Breast epithelium (tissue), 4 donors: ENCODE measurements at regions not wholly inside any gene's neighbourhood (a gene's known extent, or its start where the extent isn't known, plus 50 kb on each side); places are given as distances from the start of the nearest gene placed in this dataset.

Experiments used
- DNase-seq, 2 donors: peaks; one replicate each; pipeline ENCODE4 v3.0.0-alpha.2; 2019; ENCODE audit warnings: low spot score in 2 of 2
- H3K27ac ChIP-seq, 2 donors: fragments of 200-600 bp; sonication (generic) in 1 of 2; one replicate each; pipeline ENCODE4 v1.5.1; 2016 to 2019; ENCODE audit warnings: mild to moderate bottlenecking in 1 of 2
- H3K27me3 ChIP-seq, 2 donors: fragments of 200-600 bp; sonication (generic) in 1 of 2; one replicate each; pipeline versions ENCODE4 v1.5.1 to v1.6.0; 2017 to 2019; ENCODE audit warnings: control low read depth in 1 of 2, mild to moderate bottlenecking in 1 of 2
- H3K36me3 ChIP-seq: fragments of 200-600 bp; one replicate; pipeline ENCODE4 v1.5.1; 2019
- H3K4me1 ChIP-seq, 2 donors: fragments of 200-600 bp; sonication (generic); one replicate each; pipeline ENCODE4 v1.5.1; 2016 to 2019; ENCODE audit warnings: control low read depth in 1 of 2
- H3K4me3 ChIP-seq, 3 donors: fragments of 200-600 bp; sonication (generic); 1 replicate in 2 of 3; 2 replicates in 1 of 3; pipeline ENCODE4 v1.5.1; 2016 to 2019; ENCODE audit warnings: mild to moderate bottlenecking in 3 of 3, moderate library complexity in 2 of 3
- H3K9me3 ChIP-seq, 2 donors: fragments of 200-600 bp; sonication (generic) in 1 of 2; one replicate each; pipeline ENCODE4 v1.5.1; 2016 to 2019; ENCODE audit warnings: control low read depth in 1 of 2
- POLR2A ChIP-seq: fragments of 450-650 bp; IDR thresholded peaks from one replicate; pipeline ENCODE4 v1.6.1; 2016; ENCODE audit warnings: antibody characterized with exemption, mild to moderate bottlenecking, moderate library complexity
- POLR2AphosphoS5 ChIP-seq, 3 donors: sonication (generic); formaldehyde crosslinking; IDR thresholded peaks; one replicate each; pipeline ENCODE4 v1.6.1; 2017; ENCODE audit warnings: antibody characterized with exemption in 3 of 3
- intact Hi-C: fragments of 100-400 bp; cut with DNase I; formaldehyde crosslinking; loops from one replicate; pipeline ENCODE4 v1.15.1; 2023; ENCODE audit warnings: low total_unique reads
- TF ChIP-seq, protein P1 (sequence below), 3 donors: fragments of 450-650 bp; IDR thresholded peaks; one replicate each; pipeline ENCODE4 v1.5.1; 2016 to 2017; ENCODE audit warnings: antibody characterized with exemption in 3 of 3, mild to moderate bottlenecking in 3 of 3, moderate library complexity in 3 of 3

DNA sequence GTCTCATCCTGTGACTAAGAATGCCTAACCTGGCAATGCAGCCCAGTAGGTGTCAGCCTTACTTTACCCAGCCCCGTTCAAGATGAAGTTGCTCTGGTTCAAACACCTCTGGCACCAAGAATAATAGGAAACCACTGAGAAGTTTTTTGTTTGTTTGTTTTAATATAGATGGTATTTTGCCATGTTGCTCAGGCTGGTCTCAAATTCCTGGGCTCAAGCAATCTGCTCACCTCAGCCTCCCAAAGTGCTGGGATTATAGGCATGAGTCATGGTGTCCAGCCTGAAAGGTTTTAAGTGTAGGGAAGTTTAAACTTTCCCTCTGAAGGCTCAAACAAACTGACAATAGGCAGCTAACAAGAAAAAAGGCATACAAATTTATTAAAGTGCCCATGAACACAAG lies 51.2 kb upstream of the ABCC4 start:
- Histone ChIP-seq H3K4me1 (no peaks in the 10 kb centered on the region), H3K9me3 (peaks cover 6 to 9% of the 10 kb centered on the region in 2 donors), H3K4me3 (no peak overlapping the region), H3K27ac (no peak overlapping the region), H3K27me3 (no peaks in the 10 kb centered on the region), H3K36me3 (no peaks in the 10 kb centered on the region)
- intact Hi-C loops, result no loop called here
- no peak for DNase-seq
- TF ChIP-seq POLR2A, result no peak
- TF ChIP-seq, protein P1, sequence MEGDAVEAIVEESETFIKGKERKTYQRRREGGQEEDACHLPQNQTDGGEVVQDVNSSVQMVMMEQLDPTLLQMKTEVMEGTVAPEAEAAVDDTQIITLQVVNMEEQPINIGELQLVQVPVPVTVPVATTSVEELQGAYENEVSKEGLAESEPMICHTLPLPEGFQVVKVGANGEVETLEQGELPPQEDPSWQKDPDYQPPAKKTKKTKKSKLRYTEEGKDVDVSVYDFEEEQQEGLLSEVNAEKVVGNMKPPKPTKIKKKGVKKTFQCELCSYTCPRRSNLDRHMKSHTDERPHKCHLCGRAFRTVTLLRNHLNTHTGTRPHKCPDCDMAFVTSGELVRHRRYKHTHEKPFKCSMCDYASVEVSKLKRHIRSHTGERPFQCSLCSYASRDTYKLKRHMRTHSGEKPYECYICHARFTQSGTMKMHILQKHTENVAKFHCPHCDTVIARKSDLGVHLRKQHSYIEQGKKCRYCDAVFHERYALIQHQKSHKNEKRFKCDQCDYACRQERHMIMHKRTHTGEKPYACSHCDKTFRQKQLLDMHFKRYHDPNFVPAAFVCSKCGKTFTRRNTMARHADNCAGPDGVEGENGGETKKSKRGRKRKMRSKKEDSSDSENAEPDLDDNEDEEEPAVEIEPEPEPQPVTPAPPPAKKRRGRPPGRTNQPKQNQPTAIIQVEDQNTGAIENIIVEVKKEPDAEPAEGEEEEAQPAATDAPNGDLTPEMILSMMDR (IDR thresholded peaks at IDR 0.05), result no peak
- no peak for TF ChIP-seq POLR2AphosphoS5 (IDR thresholded peaks at IDR 0.05)

DNA sequence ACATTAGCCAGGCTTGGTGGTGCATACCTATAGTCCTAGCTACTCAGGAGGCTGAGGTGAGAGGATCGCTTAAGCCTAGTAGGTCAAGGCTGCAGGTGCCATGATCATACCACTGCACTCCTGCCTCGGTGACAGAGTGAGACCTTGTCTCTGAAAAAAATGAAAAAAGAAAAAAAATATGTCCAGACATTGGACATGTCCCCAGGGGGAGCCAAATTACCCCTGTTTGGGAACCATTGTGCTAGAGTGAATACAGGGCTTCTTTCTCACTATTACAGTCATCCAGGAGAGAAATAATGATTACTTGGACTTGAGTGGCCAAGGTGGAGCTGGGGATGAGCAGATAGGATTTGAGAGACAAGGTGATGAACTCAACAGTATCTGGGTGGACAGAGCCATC lies 52.9 kb upstream of the ABCC4 start:
- no peak overlapping the region for H3K27ac ChIP-seq
- H3K4me1 ChIP-seq, result no peaks in the 10 kb centered on the region
- no peak overlapping the region for H3K4me3 ChIP-seq
- H3K36me3 ChIP-seq, result no peaks in the 10 kb centered on the region
- no peak for DNase-seq
- no peaks in the 10 kb centered on the region for H3K27me3 ChIP-seq
- TF ChIP-seq POLR2AphosphoS5 (IDR thresholded peaks at IDR 0.05) (no peak), POLR2A (no peak)
- TF ChIP-seq, protein P1 (IDR thresholded peaks at IDR 0.05), result no peak
- H3K9me3 ChIP-seq, result peaks cover 6 to 9% of the 10 kb centered on the region in 2 donors
- intact Hi-C loops, result no loop called here

DNA sequence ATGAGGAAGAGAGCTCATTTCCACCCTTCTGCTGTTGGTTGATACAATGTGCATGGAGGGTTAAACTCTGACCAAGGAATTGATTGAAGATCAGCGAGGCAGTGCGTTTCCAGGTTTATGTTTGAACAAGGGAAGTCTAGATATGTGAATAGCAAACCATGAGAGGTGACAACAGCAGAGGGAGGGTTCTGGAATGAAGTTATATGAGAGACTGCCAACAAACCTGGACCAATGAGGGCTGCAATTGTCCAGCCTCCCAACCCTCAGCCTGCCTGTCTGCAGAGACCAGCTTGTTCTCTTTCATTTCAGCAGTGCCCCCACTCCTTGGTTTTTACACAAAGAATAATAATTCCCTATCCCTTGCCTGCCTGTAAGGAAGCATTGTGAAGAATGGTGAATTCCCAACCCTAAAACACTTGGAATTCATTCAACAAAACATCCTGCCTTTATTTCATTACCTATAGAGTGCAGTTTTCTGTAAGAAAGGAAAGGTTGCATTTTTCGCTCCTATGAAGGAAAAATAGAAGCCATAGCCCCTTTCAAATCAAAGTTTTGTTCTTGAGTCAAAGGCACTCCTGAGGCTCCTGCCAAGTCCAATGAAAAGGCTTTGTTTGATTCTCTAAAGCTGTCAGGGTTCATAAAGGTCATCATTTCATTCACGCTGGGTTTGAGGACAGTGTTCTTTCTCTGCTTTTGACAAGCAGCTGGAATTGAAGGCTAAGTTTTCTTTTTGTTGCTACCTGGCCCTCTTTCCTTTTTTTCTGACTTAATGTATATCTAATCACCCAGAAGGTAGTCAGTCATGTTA lies 53.6 kb upstream of the ABCC4 start:
- H3K4me3 ChIP-seq, result no peak overlapping the region
- H3K36me3 ChIP-seq, result no peaks in the 10 kb centered on the region
- H3K4me1 ChIP-seq, result no peaks in the 10 kb centered on the region
- no peaks in the 10 kb centered on the region for H3K27me3 ChIP-seq
- intact Hi-C loops, result no loop called here
- DNase-seq, result no peak
- peaks cover 6 to 9% of the 10 kb centered on the region in 2 donors for H3K9me3 ChIP-seq
- no peak overlapping the region for H3K27ac ChIP-seq
- TF ChIP-seq POLR2A, result no peak
- no peak for TF ChIP-seq POLR2AphosphoS5 (IDR thresholded peaks at IDR 0.05)
- TF ChIP-seq, protein P1 (IDR thresholded peaks at IDR 0.05), result no peak

DNA sequence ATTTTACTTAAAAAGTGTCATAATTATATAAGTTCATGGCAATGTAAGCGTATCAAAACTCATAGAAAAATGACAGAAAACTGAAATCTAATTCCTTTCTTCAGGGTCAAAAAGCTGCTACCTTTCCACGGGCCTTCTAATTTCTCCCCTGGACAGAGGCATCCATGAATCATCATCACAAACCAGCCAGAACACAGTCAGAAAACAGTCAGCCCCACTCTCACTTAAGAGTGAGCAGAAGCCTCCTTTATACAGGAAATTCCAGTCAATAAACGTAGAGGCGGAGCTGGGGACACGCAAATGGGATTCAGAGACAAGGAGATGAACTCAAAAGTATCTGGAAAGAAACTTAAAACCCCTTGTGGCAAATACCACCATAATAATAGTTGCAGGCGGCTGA lies 54.2 kb upstream of the ABCC4 start:
- TF ChIP-seq, protein P1 (IDR thresholded peaks at IDR 0.05), result no peak
- TF ChIP-seq POLR2A (no peak), POLR2AphosphoS5 (IDR thresholded peaks at IDR 0.05) (no peak)
- peaks cover 6 to 9% of the 10 kb centered on the region in 2 donors for H3K9me3 ChIP-seq
- no peak for DNase-seq

DNA sequence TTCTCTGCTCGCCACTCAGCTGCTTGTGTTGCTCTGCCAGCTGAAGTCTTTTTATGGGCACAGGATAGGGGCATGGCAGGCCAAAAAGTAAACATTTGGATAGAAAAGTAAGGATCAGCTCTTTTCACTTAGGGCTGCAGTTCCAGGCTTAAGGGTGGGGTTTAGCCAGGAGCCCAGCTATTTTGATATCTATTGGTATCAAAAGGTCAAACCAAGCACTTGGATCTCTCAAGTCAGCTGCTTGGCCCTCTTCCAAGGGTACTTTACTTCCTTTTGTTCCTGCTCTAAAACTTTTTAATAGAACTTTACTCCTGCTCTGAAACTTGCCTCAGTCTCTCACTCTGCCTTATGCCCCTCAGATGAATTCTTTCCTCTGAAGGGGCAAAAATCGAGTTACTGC lies 55.7 kb upstream of the ABCC4 start:
- no peak overlapping the region for H3K27ac ChIP-seq
- intact Hi-C loops, result no loop called here
- H3K36me3 ChIP-seq, result no peaks in the 10 kb centered on the region
- H3K4me1 ChIP-seq, result no peaks in the 10 kb centered on the region
- TF ChIP-seq POLR2A, result no peak
- TF ChIP-seq POLR2AphosphoS5 (IDR thresholded peaks at IDR 0.05), result no peak
- TF ChIP-seq, protein P1 (IDR thresholded peaks at IDR 0.05), result no peak
- H3K9me3 ChIP-seq, result peaks cover 6 to 9% of the 10 kb centered on the region in 2 donors
- no peak for DNase-seq
- H3K4me3 ChIP-seq, result no peak overlapping the region
- H3K27me3 ChIP-seq, result no peaks in the 10 kb centered on the region

More for the DNA sequence above, 54.2 kb upstream of the ABCC4 start:
- no peak overlapping the region for H3K27ac ChIP-seq
- no peak overlapping the region for H3K4me3 ChIP-seq
- no peaks in the 10 kb centered on the region for H3K36me3 ChIP-seq
- no peaks in the 10 kb centered on the region for H3K27me3 ChIP-seq
- intact Hi-C loops, result no loop called here
- H3K4me1 ChIP-seq, result no peaks in the 10 kb centered on the region
